Testis (tissue), 2 donors: ENCODE measurements at regions not wholly inside any gene's neighbourhood (a gene's known extent, or its start where the extent isn't known, plus 50 kb on each side); places are given as distances from the start of the nearest gene placed in this dataset.

Experiments used
- DNase-seq: peaks from one replicate; pipeline ENCODE4 v3.0.0-alpha.2; 2019
- H3K27ac ChIP-seq, 2 donors: fragments of 200-600 bp; sonication (generic); one replicate each; pipeline ENCODE4 v1.5.1; 2019
- H3K27me3 ChIP-seq: fragments of 200-600 bp; sonication (generic); one replicate; pipeline ENCODE4 v1.5.1; 2019
- H3K36me3 ChIP-seq: fragments of 200-600 bp; sonication (generic); one replicate; pipeline ENCODE4 v1.5.1; 2017; ENCODE audit warnings: low read depth; ENCODE audit errors: missing control alignments
- H3K4me1 ChIP-seq: fragments of 200-600 bp; sonication (generic); one replicate; pipeline ENCODE4 v1.5.1; 2019
- H3K4me3 ChIP-seq, 2 donors: fragments of 200-600 bp; sonication (generic); one replicate each; pipeline ENCODE4 v1.5.1; 2017 to 2019
- H3K9me3 ChIP-seq: fragments of 200-600 bp; sonication (generic); one replicate; pipeline ENCODE4 v1.5.1; 2017
- POLR2A ChIP-seq: fragments of 450-650 bp; IDR thresholded peaks from one replicate; pipeline ENCODE4 v1.6.1; 2017; ENCODE audit warnings: antibody characterized with exemption, mild to moderate bottlenecking, moderate library complexity
- WGBS, 2 donors: methylation state at CpG; one replicate each; pipeline ENCODE4 v1.1.5; 2018; 5-methylcytosine and 5-hydroxymethylcytosine counted together
- intact Hi-C: fragments of 100-400 bp; cut with DNase I; formaldehyde crosslinking; loops from one replicate; pipeline ENCODE4 v1.15.1; 2023; ENCODE audit warnings: low total_unique reads
- TF ChIP-seq, protein P1 (sequence below), 3 experiments: fragments of 450-650 bp in 2 of 3; fragments of 200-600 bp in 1 of 3; sonication (generic) in 1 of 3; IDR thresholded peaks; one replicate each; pipeline ENCODE4 v1.5.1; 2016 to 2019; ENCODE audit warnings: antibody characterized with exemption in 3 of 3, mild to moderate bottlenecking in 2 of 3, moderate library complexity in 1 of 3

DNA sequence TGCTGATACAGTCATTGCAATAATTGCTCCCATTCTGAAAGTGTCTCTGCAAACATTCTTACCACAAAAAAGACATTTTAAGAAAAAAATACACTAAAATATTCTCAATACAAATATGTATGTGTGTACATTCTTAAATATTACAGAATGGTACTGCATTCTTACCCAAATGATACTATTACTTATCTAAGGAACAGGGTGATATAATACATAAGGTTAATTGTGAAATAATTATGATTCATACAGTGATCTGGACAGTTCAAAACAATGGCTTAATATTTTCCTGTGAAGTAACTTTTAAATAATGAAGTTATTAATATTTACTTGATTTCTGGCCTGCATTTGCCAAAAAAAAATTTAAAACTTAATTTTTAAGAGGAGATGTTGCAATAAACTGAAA, 694.6 kb downstream of the TUSC7 start:
- intact Hi-C loops = no loop called here
- no peaks in the 10 kb centered on the region for H3K27me3 ChIP-seq
- H3K27ac ChIP-seq = no peak overlapping the region
- DNase-seq = no peak
- TF ChIP-seq, protein P1, sequence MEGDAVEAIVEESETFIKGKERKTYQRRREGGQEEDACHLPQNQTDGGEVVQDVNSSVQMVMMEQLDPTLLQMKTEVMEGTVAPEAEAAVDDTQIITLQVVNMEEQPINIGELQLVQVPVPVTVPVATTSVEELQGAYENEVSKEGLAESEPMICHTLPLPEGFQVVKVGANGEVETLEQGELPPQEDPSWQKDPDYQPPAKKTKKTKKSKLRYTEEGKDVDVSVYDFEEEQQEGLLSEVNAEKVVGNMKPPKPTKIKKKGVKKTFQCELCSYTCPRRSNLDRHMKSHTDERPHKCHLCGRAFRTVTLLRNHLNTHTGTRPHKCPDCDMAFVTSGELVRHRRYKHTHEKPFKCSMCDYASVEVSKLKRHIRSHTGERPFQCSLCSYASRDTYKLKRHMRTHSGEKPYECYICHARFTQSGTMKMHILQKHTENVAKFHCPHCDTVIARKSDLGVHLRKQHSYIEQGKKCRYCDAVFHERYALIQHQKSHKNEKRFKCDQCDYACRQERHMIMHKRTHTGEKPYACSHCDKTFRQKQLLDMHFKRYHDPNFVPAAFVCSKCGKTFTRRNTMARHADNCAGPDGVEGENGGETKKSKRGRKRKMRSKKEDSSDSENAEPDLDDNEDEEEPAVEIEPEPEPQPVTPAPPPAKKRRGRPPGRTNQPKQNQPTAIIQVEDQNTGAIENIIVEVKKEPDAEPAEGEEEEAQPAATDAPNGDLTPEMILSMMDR (IDR thresholded peaks at IDR 0.05) = no peak
- TF ChIP-seq POLR2A = no peak
- H3K4me3 ChIP-seq = no peak overlapping the region
- H3K4me1 ChIP-seq = no peaks in the 10 kb centered on the region
- no peaks in the 10 kb centered on the region for H3K36me3 ChIP-seq
- no peaks in the 10 kb centered on the region for H3K9me3 ChIP-seq

GRCh38 chr3:117404730-117405129, 695.2 kb downstream of the TUSC7 start:
- 73 to 87% methylated on average over 2 of the region's 2 CpGs for WGBS, 2 donors
- H3K4me1 ChIP-seq = no peaks in the 10 kb centered on the region
- DNase-seq = no peak
- TF ChIP-seq POLR2A = no peak
- TF ChIP-seq, protein P1 (IDR thresholded peaks at IDR 0.05) = no peak
- no peaks in the 10 kb centered on the region for H3K27me3 ChIP-seq
- H3K36me3 ChIP-seq = no peaks in the 10 kb centered on the region
- intact Hi-C loops = no loop called here
- H3K9me3 ChIP-seq = no peaks in the 10 kb centered on the region
- H3K4me3 ChIP-seq = no peak overlapping the region
- no peak overlapping the region for H3K27ac ChIP-seq

DNA sequence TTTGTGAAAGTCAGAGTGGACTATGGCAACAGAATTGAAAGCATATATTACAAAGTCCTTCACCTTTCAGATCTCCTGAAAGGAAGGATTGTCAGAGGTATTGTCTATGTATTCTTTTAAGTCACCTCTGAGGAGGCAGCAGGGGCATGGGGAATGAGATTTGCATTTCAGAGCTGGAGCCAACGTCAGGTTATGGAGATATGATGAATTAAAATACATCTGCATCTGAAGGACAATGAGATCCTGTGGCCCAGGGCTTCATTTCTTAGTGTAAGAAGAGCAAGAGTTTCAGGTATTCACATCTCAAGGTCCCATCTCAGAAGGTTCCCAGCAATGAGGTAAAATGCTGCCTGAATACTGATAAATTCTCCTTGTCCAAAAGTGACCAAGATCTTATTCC, 695.8 kb downstream of the TUSC7 start:
- TF ChIP-seq, protein P1 (IDR thresholded peaks at IDR 0.05) = no peak
- TF ChIP-seq POLR2A = no peak
- DNase-seq = no peak
- WGBS, 2 donors = 43 to 46% methylated on average over 1 of the region's 1 CpG
- Histone ChIP-seq H3K4me3 (no peak overlapping the region), H3K27ac (no peak overlapping the region), H3K9me3 (no peaks in the 10 kb centered on the region), H3K4me1 (no peaks in the 10 kb centered on the region), H3K36me3 (no peaks in the 10 kb centered on the region), H3K27me3 (no peaks in the 10 kb centered on the region)
- intact Hi-C loops = no loop called here

DNA sequence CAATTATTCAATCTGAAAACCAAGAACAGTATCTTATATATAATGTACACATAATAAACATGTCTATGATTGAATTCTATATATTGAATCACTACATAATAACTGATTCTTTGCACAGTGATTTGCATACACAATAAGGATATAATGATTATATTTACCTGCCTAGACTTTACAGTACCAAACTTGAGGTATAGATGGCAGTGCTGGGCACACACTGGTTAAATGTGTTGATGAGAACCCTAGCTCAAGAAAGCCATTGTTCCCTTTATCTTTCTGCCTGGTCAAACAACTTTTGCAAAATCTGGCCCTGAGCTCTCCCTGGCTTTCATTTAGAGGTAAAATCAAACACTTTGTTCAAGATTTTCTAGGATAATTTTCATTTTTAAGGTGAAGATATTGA, 697.7 kb downstream of the TUSC7 start:
- Histone ChIP-seq H3K4me3 (no peak overlapping the region), H3K9me3 (no peaks in the 10 kb centered on the region), H3K4me1 (no peaks in the 10 kb centered on the region), H3K27ac (no peak overlapping the region), H3K27me3 (no peaks in the 10 kb centered on the region), H3K36me3 (no peaks in the 10 kb centered on the region)
- intact Hi-C loops = no loop called here
- no peak for TF ChIP-seq POLR2A
- TF ChIP-seq, protein P1 (IDR thresholded peaks at IDR 0.05) = peak in 2 of 3 experiments; percentile 13 to 21
- DNase-seq = peak; percentile 33

- Histone ChIP-seq H3K36me3 (no peaks in the 10 kb centered on the region), H3K27ac (no peak overlapping the region), H3K4me3 (no peak overlapping the region), H3K27me3 (no peaks in the 10 kb centered on the region), H3K9me3 (no peaks in the 10 kb centered on the region), H3K4me1 (no peaks in the 10 kb centered on the region)
- TF ChIP-seq, protein P1 (IDR thresholded peaks at IDR 0.05) = no peak
- intact Hi-C loops = no loop called here
- DNase-seq = no peak
Measured at GRCh38 chr3:117408811-117409210, 699.2 kb downstream of the TUSC7 start.
